ENCODE measurements at regions not wholly inside any gene's neighbourhood (a gene's known extent, or its start where the extent isn't known, plus 50 kb on each side); places are given as distances from the start of the nearest gene placed in this dataset.

DNA sequence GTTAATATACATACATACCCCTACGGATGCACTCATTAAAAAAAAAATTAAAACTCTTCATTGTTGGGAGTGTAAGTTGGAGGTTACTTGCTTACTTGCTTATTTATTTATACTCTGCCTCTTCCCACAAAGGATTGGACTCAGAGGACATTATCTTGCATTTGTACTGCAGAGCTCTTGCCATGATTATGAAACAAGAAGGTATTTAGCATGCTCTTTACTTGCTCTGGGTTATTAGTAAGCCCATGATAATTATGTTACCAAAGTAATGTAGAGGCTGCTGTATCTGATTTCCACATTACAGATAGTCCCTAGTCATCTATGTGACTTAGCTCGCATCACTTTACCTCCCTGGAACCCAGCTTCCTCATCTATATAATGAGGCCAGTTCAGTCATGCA lies 355.1 kb upstream of the PTBP2 start:
- Histone ChIP-seq H3K36me3 (ENCODE audit: control insufficient read depth in 4 of 4, insufficient read depth in 3 of 4, low read depth in 1 of 4, low read length in 3 of 4) (no peaks in the 10 kb centered on the region), H3K27ac (ENCODE audit: low read depth in 1 of 2, low read length in 2 of 2) (no peak overlapping the region), H3K9me3 (ENCODE audit: control insufficient read depth in 4 of 4, low read length in 3 of 4) (no peaks in the 10 kb centered on the region), H3K4me1 (ENCODE audit: control insufficient read depth in 4 of 4, insufficient read depth in 4 of 4, low read length in 3 of 4) (no peaks in the 10 kb centered on the region), H3K4me3 (ENCODE audit: low read depth in 1 of 3, low read length in 3 of 3) (no peak overlapping the region), H3K9ac (ENCODE audit: low read depth in 1 of 2, low read length in 2 of 2) (no peak overlapping the region), H3K27me3 (ENCODE audit: control insufficient read depth in 4 of 4, insufficient read depth in 4 of 4, low read length in 3 of 4) (no peaks in the 10 kb centered on the region)
- TF ChIP-seq RXRA (IDR thresholded peaks at IDR 0.05): no peak
- TF ChIP-seq HNF4G (IDR thresholded peaks at IDR 0.05): no peak
- TF ChIP-seq EGR1 (IDR thresholded peaks at IDR 0.05; ENCODE audit: low read depth in 2 of 2): no peak
- no peak for TF ChIP-seq FOXA1 (IDR thresholded peaks at IDR 0.05)
- WGBS: 90% methylated on average over 2 of the region's 2 CpGs
- DNase-seq (ENCODE audit: low spot score): no peak

DNA sequence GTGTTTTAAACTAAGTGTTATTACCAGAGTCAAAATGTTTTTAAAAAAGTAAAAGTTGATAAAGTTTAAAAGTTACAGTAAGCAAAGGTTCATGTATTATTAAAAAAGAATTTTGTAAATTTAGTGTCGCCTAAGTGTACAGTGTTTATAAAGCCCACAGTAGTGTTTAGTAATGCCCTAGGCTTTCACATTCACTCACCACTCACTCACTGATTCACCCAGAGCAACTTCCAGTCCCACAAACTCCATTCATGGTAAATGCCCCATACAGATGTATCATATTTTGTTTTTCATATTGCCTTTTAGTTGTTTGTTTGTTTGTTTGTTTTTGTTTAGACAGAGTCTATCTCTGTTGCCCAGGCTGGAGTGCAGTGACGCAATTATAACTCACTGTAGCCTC lies 353.8 kb upstream of the PTBP2 start:
- H3K36me3 ChIP-seq (ENCODE audit: control insufficient read depth in 4 of 4, insufficient read depth in 3 of 4, low read depth in 1 of 4, low read length in 3 of 4): no peaks in the 10 kb centered on the region
- no peak for DNase-seq (ENCODE audit: low spot score)
- H3K4me1 ChIP-seq (ENCODE audit: control insufficient read depth in 4 of 4, insufficient read depth in 4 of 4, low read length in 3 of 4): no peaks in the 10 kb centered on the region
- no peak overlapping the region for H3K4me3 ChIP-seq (ENCODE audit: low read depth in 1 of 3, low read length in 3 of 3)
- H3K9ac ChIP-seq (ENCODE audit: low read depth in 1 of 2, low read length in 2 of 2): no peak overlapping the region
- no peak for TF ChIP-seq HNF4G (IDR thresholded peaks at IDR 0.05)
- TF ChIP-seq, protein P1, sequence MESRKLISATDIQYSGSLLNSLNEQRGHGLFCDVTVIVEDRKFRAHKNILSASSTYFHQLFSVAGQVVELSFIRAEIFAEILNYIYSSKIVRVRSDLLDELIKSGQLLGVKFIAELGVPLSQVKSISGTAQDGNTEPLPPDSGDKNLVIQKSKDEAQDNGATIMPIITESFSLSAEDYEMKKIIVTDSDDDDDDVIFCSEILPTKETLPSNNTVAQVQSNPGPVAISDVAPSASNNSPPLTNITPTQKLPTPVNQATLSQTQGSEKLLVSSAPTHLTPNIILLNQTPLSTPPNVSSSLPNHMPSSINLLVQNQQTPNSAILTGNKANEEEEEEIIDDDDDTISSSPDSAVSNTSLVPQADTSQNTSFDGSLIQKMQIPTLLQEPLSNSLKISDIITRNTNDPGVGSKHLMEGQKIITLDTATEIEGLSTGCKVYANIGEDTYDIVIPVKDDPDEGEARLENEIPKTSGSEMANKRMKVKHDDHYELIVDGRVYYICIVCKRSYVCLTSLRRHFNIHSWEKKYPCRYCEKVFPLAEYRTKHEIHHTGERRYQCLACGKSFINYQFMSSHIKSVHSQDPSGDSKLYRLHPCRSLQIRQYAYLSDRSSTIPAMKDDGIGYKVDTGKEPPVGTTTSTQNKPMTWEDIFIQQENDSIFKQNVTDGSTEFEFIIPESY (IDR thresholded peaks at IDR 0.05): no peak
- no peak for TF ChIP-seq FOXA2 (IDR thresholded peaks at IDR 0.05)
- no peak for TF ChIP-seq TAF1 (conservative IDR thresholded peaks at IDR 0.05)
- no peak for TF ChIP-seq RXRA (IDR thresholded peaks at IDR 0.05)
- TF ChIP-seq YY1 (IDR thresholded peaks at IDR 0.05): no peak
- TF ChIP-seq, protein P2, sequence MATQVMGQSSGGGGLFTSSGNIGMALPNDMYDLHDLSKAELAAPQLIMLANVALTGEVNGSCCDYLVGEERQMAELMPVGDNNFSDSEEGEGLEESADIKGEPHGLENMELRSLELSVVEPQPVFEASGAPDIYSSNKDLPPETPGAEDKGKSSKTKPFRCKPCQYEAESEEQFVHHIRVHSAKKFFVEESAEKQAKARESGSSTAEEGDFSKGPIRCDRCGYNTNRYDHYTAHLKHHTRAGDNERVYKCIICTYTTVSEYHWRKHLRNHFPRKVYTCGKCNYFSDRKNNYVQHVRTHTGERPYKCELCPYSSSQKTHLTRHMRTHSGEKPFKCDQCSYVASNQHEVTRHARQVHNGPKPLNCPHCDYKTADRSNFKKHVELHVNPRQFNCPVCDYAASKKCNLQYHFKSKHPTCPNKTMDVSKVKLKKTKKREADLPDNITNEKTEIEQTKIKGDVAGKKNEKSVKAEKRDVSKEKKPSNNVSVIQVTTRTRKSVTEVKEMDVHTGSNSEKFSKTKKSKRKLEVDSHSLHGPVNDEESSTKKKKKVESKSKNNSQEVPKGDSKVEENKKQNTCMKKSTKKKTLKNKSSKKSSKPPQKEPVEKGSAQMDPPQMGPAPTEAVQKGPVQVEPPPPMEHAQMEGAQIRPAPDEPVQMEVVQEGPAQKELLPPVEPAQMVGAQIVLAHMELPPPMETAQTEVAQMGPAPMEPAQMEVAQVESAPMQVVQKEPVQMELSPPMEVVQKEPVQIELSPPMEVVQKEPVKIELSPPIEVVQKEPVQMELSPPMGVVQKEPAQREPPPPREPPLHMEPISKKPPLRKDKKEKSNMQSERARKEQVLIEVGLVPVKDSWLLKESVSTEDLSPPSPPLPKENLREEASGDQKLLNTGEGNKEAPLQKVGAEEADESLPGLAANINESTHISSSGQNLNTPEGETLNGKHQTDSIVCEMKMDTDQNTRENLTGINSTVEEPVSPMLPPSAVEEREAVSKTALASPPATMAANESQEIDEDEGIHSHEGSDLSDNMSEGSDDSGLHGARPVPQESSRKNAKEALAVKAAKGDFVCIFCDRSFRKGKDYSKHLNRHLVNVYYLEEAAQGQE (IDR thresholded peaks at IDR 0.05): no peak
- TF ChIP-seq, protein P3, sequence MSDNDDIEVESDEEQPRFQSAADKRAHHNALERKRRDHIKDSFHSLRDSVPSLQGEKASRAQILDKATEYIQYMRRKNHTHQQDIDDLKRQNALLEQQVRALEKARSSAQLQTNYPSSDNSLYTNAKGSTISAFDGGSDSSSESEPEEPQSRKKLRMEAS (IDR thresholded peaks at IDR 0.05): no peak
- no peak for TF ChIP-seq GABPA (IDR thresholded peaks at IDR 0.05 in 1 of 2, conservative IDR thresholded peaks at IDR 0.05 in 1 of 2)
- no peak for TF ChIP-seq HNF4A (conservative IDR thresholded peaks at IDR 0.05)
- no peak for TF ChIP-seq EGR1 (IDR thresholded peaks at IDR 0.05; ENCODE audit: low read depth in 2 of 2)
- TF ChIP-seq NR2F2 (IDR thresholded peaks at IDR 0.05): no peak
- TF ChIP-seq, protein P4, sequence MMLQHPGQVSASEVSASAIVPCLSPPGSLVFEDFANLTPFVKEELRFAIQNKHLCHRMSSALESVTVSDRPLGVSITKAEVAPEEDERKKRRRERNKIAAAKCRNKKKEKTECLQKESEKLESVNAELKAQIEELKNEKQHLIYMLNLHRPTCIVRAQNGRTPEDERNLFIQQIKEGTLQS (IDR thresholded peaks at IDR 0.05): no peak
- TF ChIP-seq SP1 (IDR thresholded peaks at IDR 0.05): no peak
- no peak for TF ChIP-seq RAD21 (IDR thresholded peaks at IDR 0.05)
- no peak for TF ChIP-seq JUND (IDR thresholded peaks at IDR 0.05)
- TF ChIP-seq, protein P5, sequence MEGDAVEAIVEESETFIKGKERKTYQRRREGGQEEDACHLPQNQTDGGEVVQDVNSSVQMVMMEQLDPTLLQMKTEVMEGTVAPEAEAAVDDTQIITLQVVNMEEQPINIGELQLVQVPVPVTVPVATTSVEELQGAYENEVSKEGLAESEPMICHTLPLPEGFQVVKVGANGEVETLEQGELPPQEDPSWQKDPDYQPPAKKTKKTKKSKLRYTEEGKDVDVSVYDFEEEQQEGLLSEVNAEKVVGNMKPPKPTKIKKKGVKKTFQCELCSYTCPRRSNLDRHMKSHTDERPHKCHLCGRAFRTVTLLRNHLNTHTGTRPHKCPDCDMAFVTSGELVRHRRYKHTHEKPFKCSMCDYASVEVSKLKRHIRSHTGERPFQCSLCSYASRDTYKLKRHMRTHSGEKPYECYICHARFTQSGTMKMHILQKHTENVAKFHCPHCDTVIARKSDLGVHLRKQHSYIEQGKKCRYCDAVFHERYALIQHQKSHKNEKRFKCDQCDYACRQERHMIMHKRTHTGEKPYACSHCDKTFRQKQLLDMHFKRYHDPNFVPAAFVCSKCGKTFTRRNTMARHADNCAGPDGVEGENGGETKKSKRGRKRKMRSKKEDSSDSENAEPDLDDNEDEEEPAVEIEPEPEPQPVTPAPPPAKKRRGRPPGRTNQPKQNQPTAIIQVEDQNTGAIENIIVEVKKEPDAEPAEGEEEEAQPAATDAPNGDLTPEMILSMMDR (IDR thresholded peaks at IDR 0.05; ENCODE audit: low read depth, low read length, missing input control): no peak
- no peak for TF ChIP-seq FOXA1 (IDR thresholded peaks at IDR 0.05)
- no peak overlapping the region for H3K27ac ChIP-seq (ENCODE audit: low read depth in 1 of 2, low read length in 2 of 2)
- WGBS: 95% methylated on average over 2 of the region's 2 CpGs
- H3K9me3 ChIP-seq (ENCODE audit: control insufficient read depth in 4 of 4, low read length in 3 of 4): no peaks in the 10 kb centered on the region
- no peaks in the 10 kb centered on the region for H3K27me3 ChIP-seq (ENCODE audit: control insufficient read depth in 4 of 4, insufficient read depth in 4 of 4, low read length in 3 of 4)

Measured in liver (tissue), 8 donors.